Ectodermal cell (in vitro differentiated cells): ENCODE measurements at regions not wholly inside any gene's neighbourhood (a gene's known extent, or its start where the extent isn't known, plus 50 kb on each side); places are given as distances from the start of the nearest gene placed in this dataset.

Source experiments
- H3K27ac ChIP-seq: 2 replicates; pipeline ENCODE4 v1.7.0; 2013; ENCODE audit warnings: mild to moderate bottlenecking, low read depth, low read length; ENCODE audit not compliant: insufficient read depth, poor library complexity, severe bottlenecking
- H3K27me3 ChIP-seq: 2 replicates; pipeline ENCODE4 v1.7.0; 2013; ENCODE audit warnings: mild to moderate bottlenecking, low read length; ENCODE audit not compliant: insufficient read depth, control insufficient read depth, poor library complexity, severe bottlenecking
- H3K36me3 ChIP-seq: one replicate; pipeline ENCODE4 v1.7.0; 2013; ENCODE audit warnings: low read length; ENCODE audit not compliant: control insufficient read depth, insufficient read depth
- H3K4me1 ChIP-seq: one replicate; pipeline ENCODE4 v1.7.0; 2013; ENCODE audit warnings: low read length; ENCODE audit not compliant: control insufficient read depth, insufficient read depth
- H3K4me3 ChIP-seq: 2 replicates; pipeline ENCODE4 v1.7.0; 2013; ENCODE audit warnings: low read depth, low read length, control low read depth; ENCODE audit not compliant: insufficient read depth
- H3K9me3 ChIP-seq: 2 replicates; pipeline ENCODE4 v1.7.0; 2013; ENCODE audit warnings: mild to moderate bottlenecking, low read length, moderate library complexity; ENCODE audit not compliant: control insufficient read depth
- WGBS, 2 experiments: methylation state at CpG; one replicate each; pipeline ENCODE4 v1.1.7; 2013; ENCODE audit warnings: missing lambda C conversion rate in 2 of 2; 5-methylcytosine and 5-hydroxymethylcytosine counted together

- Histone ChIP-seq H3K4me3 (no peak overlapping the region), H3K36me3 (no peaks in the 10 kb centered on the region), H3K27me3 (no peaks in the 10 kb centered on the region), H3K27ac (no peak overlapping the region), H3K9me3 (no peaks in the 10 kb centered on the region), H3K4me1 (no peaks in the 10 kb centered on the region)
- 86 to 92% methylated on average over 3 of the region's 3 CpGs for WGBS, 2 experiments
These were observed 429.9 kb downstream of the DAD1 start for GRCh38 chr14:22159099-22159498.

- no peaks in the 10 kb centered on the region for H3K9me3 ChIP-seq
- H3K4me1 ChIP-seq = no peaks in the 10 kb centered on the region
- H3K27me3 ChIP-seq = no peaks in the 10 kb centered on the region
- no peak overlapping the region for H3K27ac ChIP-seq
- H3K4me3 ChIP-seq = no peak overlapping the region
- WGBS, 2 experiments = no CpG with 5 or more reads among the region's 1 CpG
- H3K36me3 ChIP-seq = no peaks in the 10 kb centered on the region
These were observed 430.5 kb downstream of the DAD1 start for GRCh38 chr14:22158560-22158959.

- Histone ChIP-seq H3K27me3 (no peaks in the 10 kb centered on the region), H3K9me3 (peaks cover 3% of the 10 kb centered on the region), H3K36me3 (no peaks in the 10 kb centered on the region), H3K4me3 (no peak overlapping the region), H3K4me1 (no peaks in the 10 kb centered on the region), H3K27ac (no peak overlapping the region)
- 85 to 94% methylated on average over 2 of the region's 2 CpGs for WGBS, 2 experiments
These were observed 433.5 kb downstream of the DAD1 start for GRCh38 chr14:22155571-22155970.

- Histone ChIP-seq H3K9me3 (peaks cover 3% of the 10 kb centered on the region), H3K36me3 (no peaks in the 10 kb centered on the region), H3K27me3 (no peaks in the 10 kb centered on the region), H3K27ac (no peak overlapping the region), H3K4me1 (no peaks in the 10 kb centered on the region), H3K4me3 (no peak overlapping the region)
These were observed 436.1 kb downstream of the DAD1 start for GRCh38 chr14:22152903-22153302.

GRCh38 chr14:22152161-22152870, 436.7 kb downstream of the DAD1 start:
- no peaks in the 10 kb centered on the region for H3K27me3 ChIP-seq
- WGBS, 2 experiments = 90 to 91% methylated on average over 3 of the region's 3 CpGs
- no peak overlapping the region for H3K4me3 ChIP-seq
- H3K36me3 ChIP-seq = no peaks in the 10 kb centered on the region
- no peaks in the 10 kb centered on the region for H3K4me1 ChIP-seq
- no peak overlapping the region for H3K27ac ChIP-seq
- H3K9me3 ChIP-seq = peaks cover 3% of the 10 kb centered on the region

GRCh38 chr14:22151121-22151520, 437.9 kb downstream of the DAD1 start:
- Histone ChIP-seq H3K36me3 (no peaks in the 10 kb centered on the region), H3K27ac (no peak overlapping the region), H3K9me3 (peaks cover 3% of the 10 kb centered on the region), H3K27me3 (no peaks in the 10 kb centered on the region), H3K4me1 (no peaks in the 10 kb centered on the region), H3K4me3 (no peak overlapping the region)
- 90 to 96% methylated on average over 3 to 4 of the region's 4 CpGs for WGBS, 2 experiments

GRCh38 chr14:22149058-22149457, 440.0 kb downstream of the DAD1 start:
- H3K27ac ChIP-seq = no peak overlapping the region
- WGBS, 2 experiments = 89 to 94% methylated on average over 3 of the region's 3 CpGs
- H3K4me1 ChIP-seq = no peaks in the 10 kb centered on the region
- peaks cover 3% of the 10 kb centered on the region for H3K9me3 ChIP-seq
- no peaks in the 10 kb centered on the region for H3K36me3 ChIP-seq
- no peaks in the 10 kb centered on the region for H3K27me3 ChIP-seq
- H3K4me3 ChIP-seq = no peak overlapping the region

- WGBS, 2 experiments = 80 to 92% methylated on average over 3 of the region's 3 CpGs
- Histone ChIP-seq H3K9me3 (peaks cover 3% of the 10 kb centered on the region), H3K27me3 (no peaks in the 10 kb centered on the region)
These were observed 441.3 kb downstream of the DAD1 start for GRCh38 chr14:22147716-22148115.

GRCh38 chr14:22143363-22143762, 445.7 kb downstream of the DAD1 start:
- Histone ChIP-seq H3K4me3 (no peak overlapping the region), H3K4me1 (no peaks in the 10 kb centered on the region), H3K9me3 (no peaks in the 10 kb centered on the region), H3K27me3 (no peaks in the 10 kb centered on the region), H3K27ac (no peak overlapping the region), H3K36me3 (no peaks in the 10 kb centered on the region)
- 75 to 88% methylated on average over 1 to 2 of the region's 2 CpGs for WGBS, 2 experiments

More at GRCh38 chr14:22147716-22148115, 441.3 kb downstream of the DAD1 start:
- Histone ChIP-seq H3K4me3 (no peak overlapping the region), H3K36me3 (no peaks in the 10 kb centered on the region), H3K27ac (no peak overlapping the region), H3K4me1 (no peaks in the 10 kb centered on the region)

- WGBS, 2 experiments = 87 to 92% methylated on average over 4 of the region's 4 CpGs
- Histone ChIP-seq H3K4me3 (no peak overlapping the region), H3K9me3 (no peaks in the 10 kb centered on the region), H3K27me3 (no peaks in the 10 kb centered on the region), H3K27ac (no peak overlapping the region), H3K4me1 (no peaks in the 10 kb centered on the region), H3K36me3 (no peaks in the 10 kb centered on the region)
These were observed 448.4 kb downstream of the DAD1 start for GRCh38 chr14:22140633-22141032.
